Hepatocyte (in vitro differentiated cells): ENCODE measurements at regions not wholly inside any gene's neighbourhood (a gene's known extent, or its start where the extent isn't known, plus 50 kb on each side); places are given as distances from the start of the nearest gene placed in this dataset.

Source experiments
- DNase-seq: peaks from one replicate; pipeline ENCODE4 v3.0.0-alpha.2; 2016; ENCODE audit warnings: low spot score
- H2AFZ ChIP-seq: fragments of 200-600 bp; sonication (generic); 2 replicates; pipeline ENCODE4 v1.6.0; 2016; ENCODE audit warnings: antibody characterized with exemption, mild to moderate bottlenecking
- H3K27ac ChIP-seq: fragments of 200-600 bp; sonication (generic); 2 replicates; pipeline ENCODE4 v1.5.1; 2016; ENCODE audit warnings: mild to moderate bottlenecking
- H3K27me3 ChIP-seq: fragments of 200-600 bp; sonication (generic); 2 replicates; pipeline ENCODE4 v1.6.1; 2016
- H3K36me3 ChIP-seq: fragments of 200-600 bp; sonication (generic); replicated peaks from 2 replicates; pipeline ENCODE4 v1.5.1; 2016; ENCODE audit warnings: low read depth; ENCODE audit not compliant: insufficient read depth
- H3K4me1 ChIP-seq: fragments of 200-600 bp; sonication (generic); 2 replicates; pipeline ENCODE4 v1.5.1; 2016; ENCODE audit warnings: mild to moderate bottlenecking, moderate library complexity; ENCODE audit not compliant: insufficient read depth
- H3K4me2 ChIP-seq: fragments of 200-600 bp; sonication (generic); 2 replicates; pipeline ENCODE4 v1.6.0; 2016
- H3K4me3 ChIP-seq: fragments of 200-600 bp; sonication (generic); 2 replicates; pipeline ENCODE4 v1.5.1; 2016; ENCODE audit warnings: mild to moderate bottlenecking
- H3K79me2 ChIP-seq: fragments of 200-600 bp; sonication (generic); 2 replicates; pipeline ENCODE4 v1.6.0; 2017; ENCODE audit warnings: mild to moderate bottlenecking
- H3K9me2 ChIP-seq: fragments of 200-600 bp; sonication (generic); replicated peaks from 2 replicates; pipeline ENCODE4 v1.6.0; 2017; ENCODE audit warnings: mild to moderate bottlenecking; ENCODE audit not compliant: insufficient read depth
- H3K9me3 ChIP-seq: fragments of 200-600 bp; sonication (generic); 2 replicates; pipeline ENCODE4 v1.5.1; 2016; ENCODE audit warnings: low read depth, mild to moderate bottlenecking
- H4K20me1 ChIP-seq: fragments of 200-600 bp; sonication (generic); 2 replicates; pipeline ENCODE4 v1.6.0; 2016; ENCODE audit warnings: mild to moderate bottlenecking; ENCODE audit not compliant: insufficient read depth, poor library complexity, severe bottlenecking
- CTCF ChIP-seq: fragments of 200-600 bp; sonication (generic); IDR thresholded peaks from 2 replicates; pipeline ENCODE4 v1.5.1; 2016; ENCODE audit warnings: antibody characterized with exemption, mild to moderate bottlenecking; ENCODE audit not compliant: poor library complexity
- EZH2 ChIP-seq: fragments of 200-600 bp; sonication (generic); IDR thresholded peaks from 2 replicates; pipeline ENCODE4 v1.6.1; 2016; ENCODE audit warnings: antibody characterized with exemption, mild to moderate bottlenecking, borderline replicate concordance
- EZH2phosphoT487 ChIP-seq: fragments of 200-600 bp; sonication (generic); IDR thresholded peaks from one replicate; pipeline ENCODE4 v1.6.1; 2018; ENCODE audit warnings: antibody characterized with exemption, mild to moderate bottlenecking, low read depth, moderate library complexity; ENCODE audit not compliant: unreplicated experiment, severe bottlenecking
- WGBS: methylation state at CpG from one replicate; pipeline ENCODE4 v1.1.6; 2016; ENCODE audit warnings: low lambda C conversion rate; ENCODE audit errors: missing lambda C conversion rate; 5-methylcytosine and 5-hydroxymethylcytosine counted together

GRCh38 chr3:177563243-177563780 is 366.0 kb upstream of the TBL1XR1 start:
- WGBS: 68% methylated on average over 3 of the region's 3 CpGs
- H3K27ac ChIP-seq: no peak overlapping the region
- no peak overlapping the region for H3K4me2 ChIP-seq
- no peaks in the 10 kb centered on the region for H3K79me2 ChIP-seq
- no peak overlapping the region for H2AFZ ChIP-seq
- H3K36me3 ChIP-seq: no peaks in the 10 kb centered on the region
- DNase-seq: no peak
- no peaks in the 10 kb centered on the region for H3K27me3 ChIP-seq
- TF ChIP-seq EZH2 (no peak), CTCF (no peak), EZH2phosphoT487 (no peak)
- no peaks in the 10 kb centered on the region for H4K20me1 ChIP-seq
- no peaks in the 10 kb centered on the region for H3K9me3 ChIP-seq
- H3K4me1 ChIP-seq: no peaks in the 10 kb centered on the region
- H3K9me2 ChIP-seq: no peaks in the 10 kb centered on the region
- H3K4me3 ChIP-seq: no peak overlapping the region

- WGBS: 58% methylated on average over 3 of the region's 3 CpGs
- Histone ChIP-seq H3K4me3 (no peak overlapping the region), H3K27ac (no peak overlapping the region)
These were observed 366.5 kb upstream of the TBL1XR1 start for GRCh38 chr3:177563792-177564191.

GRCh38 chr3:177565981-177566380 is 368.7 kb upstream of the TBL1XR1 start:
- Histone ChIP-seq H3K9me2 (no peaks in the 10 kb centered on the region), H3K4me1 (no peaks in the 10 kb centered on the region), H2AFZ (no peak overlapping the region), H4K20me1 (no peaks in the 10 kb centered on the region), H3K4me2 (no peak overlapping the region), H3K4me3 (no peak overlapping the region), H3K27me3 (no peaks in the 10 kb centered on the region), H3K9me3 (no peaks in the 10 kb centered on the region), H3K79me2 (no peaks in the 10 kb centered on the region), H3K36me3 (no peaks in the 10 kb centered on the region), H3K27ac (no peak overlapping the region)
- no peak for DNase-seq
- no peak for TF ChIP-seq CTCF
- TF ChIP-seq EZH2phosphoT487: no peak
- no peak for TF ChIP-seq EZH2
- 89% methylated on average over 2 of the region's 2 CpGs for WGBS

More at GRCh38 chr3:177563792-177564191, 366.5 kb upstream of the TBL1XR1 start:
- Histone ChIP-seq H3K27me3 (no peaks in the 10 kb centered on the region), H3K9me3 (no peaks in the 10 kb centered on the region), H3K4me1 (no peaks in the 10 kb centered on the region), H3K9me2 (no peaks in the 10 kb centered on the region), H3K79me2 (no peaks in the 10 kb centered on the region), H4K20me1 (no peaks in the 10 kb centered on the region), H3K4me2 (no peak overlapping the region), H2AFZ (no peak overlapping the region), H3K36me3 (no peaks in the 10 kb centered on the region)
- no peak for DNase-seq
- no peak for TF ChIP-seq EZH2phosphoT487
- no peak for TF ChIP-seq CTCF
- TF ChIP-seq EZH2: no peak

- H3K4me2 ChIP-seq: no peak overlapping the region
- H4K20me1 ChIP-seq: no peaks in the 10 kb centered on the region
- no peak for DNase-seq
- H3K27me3 ChIP-seq: no peaks in the 10 kb centered on the region
- H3K9me2 ChIP-seq: no peaks in the 10 kb centered on the region
- no peak overlapping the region for H3K4me3 ChIP-seq
- no peaks in the 10 kb centered on the region for H3K4me1 ChIP-seq
- TF ChIP-seq CTCF: no peak
- no peak for TF ChIP-seq EZH2
- TF ChIP-seq EZH2phosphoT487: no peak
- H3K27ac ChIP-seq: no peak overlapping the region
- no peaks in the 10 kb centered on the region for H3K9me3 ChIP-seq
- 100% methylated on average over 1 of the region's 1 CpG for WGBS
- H3K79me2 ChIP-seq: no peaks in the 10 kb centered on the region
- no peak overlapping the region for H2AFZ ChIP-seq
- no peaks in the 10 kb centered on the region for H3K36me3 ChIP-seq
These were observed 370.6 kb upstream of the TBL1XR1 start for GRCh38 chr3:177567833-177568232.
